ENCODE measurements at regions not wholly inside any gene's neighbourhood (a gene's known extent, or its start where the extent isn't known, plus 50 kb on each side); places are given as distances from the start of the nearest gene placed in this dataset.
"Not testable (repeated sequence)": the region's sequence is repeated elsewhere in the genome, so short reads cannot be mapped to it uniquely, and the experiment has no call there.

DNA sequence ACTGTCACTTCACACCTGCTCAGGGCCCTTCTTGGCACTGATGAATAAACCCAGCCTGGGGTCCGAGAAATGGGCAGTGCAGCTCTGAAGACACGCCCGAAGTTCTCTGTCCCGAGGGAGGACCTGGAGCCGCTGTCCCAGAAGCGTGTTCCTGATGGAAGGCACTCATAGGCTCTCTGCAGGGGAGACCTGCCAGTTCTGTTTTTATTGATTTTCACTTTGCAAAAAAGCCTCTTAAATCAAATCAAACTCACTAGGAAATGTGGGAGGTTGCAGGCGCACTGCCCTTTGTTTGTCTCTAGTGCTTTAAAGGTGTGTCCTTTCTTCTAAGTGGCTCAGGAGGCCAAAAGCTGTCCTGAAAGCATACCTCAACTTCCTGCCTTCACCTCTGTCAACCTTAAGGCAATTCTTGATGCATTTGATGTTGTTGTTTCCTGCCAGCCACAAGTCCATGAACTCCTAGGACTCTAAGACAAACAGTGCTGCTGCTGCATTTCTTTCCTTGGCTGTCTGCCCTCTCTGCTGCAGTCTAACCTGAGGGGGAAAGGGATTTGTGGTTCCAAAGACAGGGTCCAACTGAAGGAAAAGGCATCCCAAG is 663.2 kb downstream of the UQCRFS1 start:
- no peak for DNase-seq

DNA sequence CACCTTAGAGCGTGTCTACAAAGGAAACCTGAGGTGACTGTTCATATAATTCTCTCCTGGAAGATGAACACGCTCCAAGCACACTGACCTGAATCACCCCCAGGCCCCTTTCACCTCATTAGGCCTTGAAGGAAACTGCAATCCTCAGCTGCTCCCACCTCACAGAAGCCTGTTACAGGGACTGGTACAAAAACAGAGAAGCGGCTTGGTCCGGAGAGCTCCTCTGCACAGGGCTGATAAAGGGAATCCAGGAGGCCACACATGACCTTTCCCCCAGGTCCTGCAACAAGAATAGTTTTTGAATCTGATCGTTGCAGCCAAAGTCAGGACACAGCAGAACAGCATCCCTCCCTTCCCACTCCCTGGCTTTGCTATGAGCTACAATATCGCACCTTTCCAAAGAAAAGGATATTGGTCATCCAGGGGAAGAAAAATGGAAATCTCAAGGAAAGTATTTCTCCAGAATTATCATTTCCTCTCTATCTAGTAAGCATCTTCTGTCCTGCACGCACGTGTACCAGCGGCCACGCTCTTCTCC is 666.7 kb downstream of the UQCRFS1 start:
- no peak for DNase-seq

DNA sequence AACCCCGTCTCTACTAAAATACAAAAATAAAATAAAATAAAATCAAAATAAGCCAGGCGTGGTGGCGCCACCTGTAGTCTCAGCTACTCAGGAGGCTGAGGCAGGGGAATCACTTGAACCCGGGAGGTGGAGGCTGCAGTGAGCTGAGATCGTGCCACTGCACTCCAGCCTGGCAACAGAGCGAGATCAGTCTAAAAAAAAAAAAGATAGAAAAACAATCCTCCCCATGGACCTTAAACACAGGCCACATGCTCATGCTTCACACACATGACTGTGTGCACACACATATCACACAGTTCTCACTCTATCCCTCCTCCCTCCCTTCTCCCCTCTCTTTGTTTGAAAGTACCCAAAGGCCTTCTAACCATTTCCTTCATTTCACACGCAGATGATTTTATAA is 667.6 kb downstream of the UQCRFS1 start:
- DNase-seq = not testable (repeated sequence)

DNA sequence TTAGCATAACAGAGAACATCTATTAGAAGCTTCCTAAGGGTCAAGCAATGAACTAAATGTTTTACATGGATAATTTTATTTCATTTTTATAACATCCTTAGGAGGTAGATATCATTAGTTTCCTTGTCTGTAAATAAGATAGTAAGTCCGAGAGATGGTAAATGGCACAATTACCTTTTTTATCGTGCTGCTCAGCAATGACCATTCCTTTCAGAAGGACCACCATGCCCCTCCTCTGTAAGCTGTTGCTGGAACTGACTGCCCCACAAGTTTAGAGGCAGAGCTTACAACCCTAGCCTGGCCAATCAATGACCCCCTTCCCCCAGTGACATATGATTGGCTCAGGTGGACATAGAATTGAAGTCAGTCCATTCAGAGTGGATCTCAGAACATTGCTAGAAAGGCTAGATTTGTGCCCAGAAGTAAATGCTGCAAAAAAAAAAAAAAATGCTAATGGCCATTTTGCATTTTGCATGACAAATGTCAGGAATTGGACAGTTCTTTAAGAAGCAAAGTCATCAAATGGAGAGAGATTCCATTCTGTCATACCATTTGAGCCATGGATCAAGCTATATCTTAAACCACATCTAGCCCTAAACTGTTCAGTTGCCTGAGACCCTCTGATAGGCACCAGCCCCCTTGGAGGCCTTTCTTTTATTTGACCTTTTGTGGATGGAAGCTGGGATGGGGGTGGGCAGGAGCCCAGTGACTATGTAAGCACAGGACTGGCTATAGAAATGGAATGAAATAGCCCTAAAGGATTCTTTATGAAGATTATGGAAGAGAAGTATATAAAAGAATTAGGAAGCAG is 668.3 kb downstream of the UQCRFS1 start:
- DNase-seq = no peak

DNA sequence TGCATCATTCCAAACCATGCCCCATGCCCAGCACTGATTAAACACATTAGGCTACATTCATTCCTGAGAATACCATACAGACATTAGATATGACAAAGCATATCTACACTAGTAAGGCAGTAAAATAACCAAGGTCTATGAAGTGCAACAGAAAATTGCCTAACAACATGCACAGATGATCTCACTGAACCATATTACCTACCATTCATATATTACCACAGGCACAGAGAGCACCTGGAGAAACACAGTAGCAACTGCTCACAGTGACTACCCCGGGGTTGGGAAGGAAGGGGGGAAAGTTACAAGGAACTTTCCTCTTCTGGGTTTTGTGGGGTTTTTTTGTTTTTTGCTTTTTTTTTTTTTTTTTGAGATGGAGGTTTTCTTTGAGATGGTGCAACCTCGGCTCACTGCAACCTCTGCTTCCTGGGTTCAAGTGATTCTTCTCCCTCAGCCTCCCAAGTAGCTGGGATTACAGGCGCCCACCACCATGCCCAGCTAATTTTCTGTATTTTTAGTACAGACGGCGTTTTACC is 669.6 kb downstream of the UQCRFS1 start:
- DNase-seq = no peak

DNA sequence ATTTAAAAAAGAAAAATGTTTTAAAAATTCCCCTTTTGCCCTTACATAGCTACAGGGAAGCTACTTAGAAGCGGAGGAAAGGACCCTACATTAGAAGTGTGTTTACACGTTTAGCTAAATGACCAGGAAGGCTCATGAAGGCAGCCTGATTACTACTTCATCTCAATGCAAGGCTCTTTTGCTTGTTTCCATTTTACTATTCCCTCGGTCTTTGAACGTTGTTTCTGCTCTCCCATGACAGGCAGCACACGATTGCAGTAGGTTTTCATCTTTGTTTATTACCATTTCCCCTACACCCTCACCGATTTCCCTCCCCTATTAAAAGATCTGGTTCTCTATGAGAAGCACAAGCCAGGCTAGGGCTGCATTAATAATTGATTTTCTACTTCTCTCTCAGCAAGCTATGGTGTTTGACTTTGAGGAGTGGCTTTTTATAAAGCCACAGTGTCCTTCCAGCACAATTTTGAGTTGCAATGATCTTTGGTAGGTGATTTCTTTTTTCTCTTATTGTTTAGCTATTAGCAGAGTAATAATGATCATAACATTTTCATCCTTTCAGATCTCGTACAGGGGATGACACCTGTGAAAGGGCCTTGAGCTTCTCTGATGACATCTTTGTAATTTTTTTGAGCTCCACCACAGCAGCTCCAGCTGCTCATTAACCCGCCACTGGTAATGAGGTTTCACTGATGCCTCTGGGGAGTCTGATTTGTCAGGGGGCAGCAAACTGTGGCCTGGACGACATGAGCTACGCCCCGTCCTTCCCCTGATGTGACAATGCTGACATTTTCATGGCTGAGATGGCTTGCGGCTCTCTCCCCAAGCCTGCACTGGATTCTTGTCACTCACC is 670.3 kb downstream of the UQCRFS1 start:
- DNase-seq = no peak

DNA sequence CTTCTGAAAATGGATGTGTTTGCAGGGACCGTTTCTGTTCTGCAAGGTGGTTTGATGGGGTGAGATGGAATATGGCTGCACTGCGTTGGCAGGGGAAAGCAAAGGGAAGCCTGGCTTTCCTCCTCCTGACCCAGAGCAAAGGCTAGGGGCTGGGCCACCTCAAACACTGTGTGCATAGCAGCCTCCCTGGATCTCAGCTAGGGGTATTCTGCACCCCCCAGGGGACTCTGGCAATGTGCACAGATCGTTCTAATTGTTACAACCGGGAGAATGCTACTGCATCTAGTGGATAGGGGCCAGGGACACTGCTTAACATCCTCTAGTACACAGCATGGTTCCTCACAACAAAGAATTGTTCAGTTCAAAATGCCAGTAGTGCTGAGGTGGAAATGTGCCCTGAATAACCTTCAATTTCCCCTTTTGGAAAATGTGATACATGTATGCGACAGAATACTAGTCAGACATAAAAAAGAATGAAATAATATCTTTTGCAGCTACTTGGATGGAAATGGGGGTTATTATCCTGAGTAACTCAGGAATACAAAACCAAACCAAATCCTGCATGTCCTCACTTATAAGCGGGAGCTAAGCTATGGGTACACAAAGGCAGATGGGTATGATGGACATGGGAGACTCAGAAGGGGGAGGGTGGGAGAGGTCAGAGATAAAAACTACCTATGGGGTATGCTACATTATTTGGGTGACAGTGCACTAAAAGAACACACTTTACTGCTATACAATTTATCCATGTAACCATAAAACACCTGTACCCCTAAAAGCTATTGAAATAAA is 671.2 kb downstream of the UQCRFS1 start:
- no peak for DNase-seq

DNA sequence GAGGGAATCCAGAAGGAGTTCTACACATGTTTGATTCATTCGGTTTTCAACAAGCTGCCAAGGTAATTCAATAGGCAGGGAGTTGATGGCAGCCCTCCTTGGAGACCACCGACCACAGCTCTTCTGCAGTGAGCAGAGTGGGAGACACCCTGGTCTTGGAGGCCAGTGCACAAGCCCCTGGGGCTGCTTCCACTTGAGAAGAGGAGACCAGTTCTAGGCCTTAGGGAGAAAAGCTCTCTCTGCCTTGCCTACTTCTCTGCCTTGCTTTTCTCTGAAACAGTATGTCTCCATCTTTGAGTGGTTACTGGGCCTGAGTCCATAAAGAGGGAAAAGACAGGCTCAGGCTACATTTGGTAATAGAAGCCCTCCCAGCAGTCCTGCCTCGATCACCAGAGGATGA is 671.9 kb downstream of the UQCRFS1 start:
- no peak for DNase-seq

DNA sequence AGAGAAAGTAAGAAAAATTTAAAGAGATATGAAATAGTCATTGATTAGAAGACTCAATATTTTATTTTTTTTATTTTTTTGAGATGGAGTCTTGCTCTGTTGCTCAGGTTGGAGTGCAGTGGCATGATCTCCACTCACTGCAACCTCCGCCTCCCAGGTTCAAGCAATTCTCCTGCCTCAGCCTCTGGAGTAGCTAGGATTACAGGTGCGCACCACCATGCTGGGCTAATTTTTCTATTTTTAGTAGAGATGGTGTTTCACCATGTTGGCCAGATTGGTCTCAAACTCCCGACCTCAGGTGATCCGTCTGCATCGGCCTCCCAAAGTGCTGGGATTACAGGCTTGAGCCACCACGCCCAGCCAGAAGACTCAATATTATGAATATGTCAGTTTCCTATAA is 672.6 kb downstream of the UQCRFS1 start:
- DNase-seq = not testable (repeated sequence)

DNA sequence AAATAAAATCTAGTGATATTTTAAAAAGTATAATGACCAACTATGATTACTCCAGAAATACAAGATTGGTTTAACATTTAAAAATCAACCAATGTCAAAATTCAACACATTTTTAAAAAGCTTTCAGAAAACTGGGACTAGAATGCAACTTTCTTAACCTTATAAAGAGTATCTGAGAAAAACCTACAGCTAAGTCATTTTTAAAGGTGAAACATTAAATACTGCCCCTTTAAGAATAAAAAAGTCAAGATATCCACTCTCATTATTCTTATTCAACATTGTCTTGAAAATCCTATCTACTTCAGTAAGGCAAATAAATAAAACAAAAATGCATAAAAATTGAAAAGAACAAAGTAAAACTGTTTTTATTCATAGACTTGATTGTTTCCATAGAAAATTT is 673.2 kb downstream of the UQCRFS1 start:
- DNase-seq = no peak

DNA sequence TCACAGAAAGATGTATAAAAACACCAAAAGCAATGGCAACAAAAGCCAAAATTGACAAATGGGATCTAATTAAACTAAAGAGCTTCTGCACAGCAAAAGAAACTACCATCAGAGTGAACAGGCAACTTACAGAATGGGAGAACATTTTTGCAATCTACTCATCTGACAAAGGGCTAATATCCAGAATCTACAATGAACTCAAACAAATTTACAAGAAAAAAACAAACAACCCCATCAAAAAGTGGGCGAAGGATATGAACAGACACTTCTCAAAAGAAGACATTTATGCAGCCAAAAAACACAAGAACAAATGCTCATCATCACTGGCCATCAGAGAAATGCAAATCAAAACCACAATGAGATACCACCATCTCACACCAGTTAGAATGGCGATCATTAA is 674.4 kb downstream of the UQCRFS1 start:
- not testable (repeated sequence) for DNase-seq

DNA sequence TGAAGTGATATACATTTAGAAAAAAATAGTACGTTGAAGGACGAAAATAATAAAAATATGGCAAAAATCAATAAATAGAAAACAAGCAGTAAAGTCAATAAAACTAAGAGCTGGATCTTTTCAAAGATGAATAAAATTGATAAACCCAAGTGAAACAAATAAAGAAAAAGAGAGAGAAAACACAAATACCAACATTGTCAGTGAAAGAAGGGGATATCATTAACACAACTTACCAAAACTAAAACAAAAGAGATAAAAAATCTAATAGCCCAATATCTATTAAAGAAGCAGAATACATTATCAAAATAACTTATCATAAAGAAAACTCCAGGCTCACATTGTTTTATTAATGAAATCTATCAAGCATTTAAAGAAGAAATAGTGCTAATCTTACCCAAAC is 675.1 kb downstream of the UQCRFS1 start:
- DNase-seq = no peak

DNA sequence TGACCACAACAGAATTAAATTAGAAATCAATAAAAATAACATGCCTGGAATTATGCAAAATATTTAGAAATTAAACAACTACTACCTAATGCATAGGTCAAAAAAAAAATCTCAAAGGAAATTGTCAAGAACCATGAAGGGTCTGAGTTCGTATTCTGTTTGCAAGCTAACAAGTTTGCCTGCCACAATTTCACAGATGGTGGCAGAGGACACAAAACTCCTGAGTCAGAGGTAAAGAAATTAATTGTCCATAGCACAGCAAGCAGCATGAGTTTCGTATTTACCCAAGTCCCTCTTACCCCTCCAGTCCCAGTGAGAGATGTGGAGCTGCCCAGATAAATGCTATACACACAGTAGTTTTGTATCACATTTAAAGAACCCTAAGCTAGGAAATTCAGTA is 675.9 kb downstream of the UQCRFS1 start:
- no peak for DNase-seq

DNA sequence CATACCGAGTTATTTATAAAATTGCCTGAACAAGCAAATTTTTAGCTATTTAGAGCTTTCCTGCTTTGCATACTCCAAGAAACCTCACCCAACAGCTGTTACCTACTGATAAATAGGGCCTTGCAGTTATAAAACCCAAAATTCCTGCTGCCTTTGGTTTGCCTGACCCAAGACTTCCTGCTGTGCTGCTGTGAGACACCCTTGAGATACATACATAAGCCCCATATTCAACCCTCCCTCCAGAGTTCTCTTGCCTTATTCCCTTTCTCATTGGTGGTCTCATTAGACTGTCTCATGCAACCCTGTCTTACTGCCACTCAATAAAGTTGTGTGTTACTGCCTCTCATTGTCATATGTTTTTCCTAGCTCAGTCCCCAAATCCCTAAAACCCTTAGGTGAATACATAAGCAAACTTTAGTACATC is 677.6 kb downstream of the UQCRFS1 start:
- DNase-seq = no peak

DNA sequence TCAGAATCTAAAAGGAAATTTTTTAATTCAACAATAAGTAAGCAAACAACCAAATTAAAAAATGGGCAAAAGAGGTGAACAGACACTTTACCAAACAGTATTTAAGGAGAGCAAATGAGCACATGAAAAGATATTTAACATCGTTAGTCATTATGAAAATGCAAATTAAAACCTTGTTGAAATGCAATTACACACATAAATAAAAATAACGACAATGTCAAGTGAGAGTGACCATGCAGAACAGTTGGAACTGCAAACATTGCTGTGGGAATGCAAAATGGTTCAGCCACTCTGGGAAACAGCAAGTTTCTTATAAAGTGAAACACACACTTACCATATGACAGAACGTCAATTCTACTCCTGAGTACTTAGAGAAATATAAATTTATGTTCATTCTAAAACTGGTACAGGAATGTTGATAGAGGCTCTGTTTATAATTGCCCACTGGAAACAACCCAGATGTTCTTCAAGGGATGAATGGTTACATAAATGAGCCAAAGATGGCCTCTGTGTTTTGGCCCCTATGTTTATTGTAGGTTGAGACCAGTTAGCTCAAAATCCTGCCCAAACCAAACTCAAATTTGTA is 678.1 kb downstream of the UQCRFS1 start:
- no peak for DNase-seq

DNA sequence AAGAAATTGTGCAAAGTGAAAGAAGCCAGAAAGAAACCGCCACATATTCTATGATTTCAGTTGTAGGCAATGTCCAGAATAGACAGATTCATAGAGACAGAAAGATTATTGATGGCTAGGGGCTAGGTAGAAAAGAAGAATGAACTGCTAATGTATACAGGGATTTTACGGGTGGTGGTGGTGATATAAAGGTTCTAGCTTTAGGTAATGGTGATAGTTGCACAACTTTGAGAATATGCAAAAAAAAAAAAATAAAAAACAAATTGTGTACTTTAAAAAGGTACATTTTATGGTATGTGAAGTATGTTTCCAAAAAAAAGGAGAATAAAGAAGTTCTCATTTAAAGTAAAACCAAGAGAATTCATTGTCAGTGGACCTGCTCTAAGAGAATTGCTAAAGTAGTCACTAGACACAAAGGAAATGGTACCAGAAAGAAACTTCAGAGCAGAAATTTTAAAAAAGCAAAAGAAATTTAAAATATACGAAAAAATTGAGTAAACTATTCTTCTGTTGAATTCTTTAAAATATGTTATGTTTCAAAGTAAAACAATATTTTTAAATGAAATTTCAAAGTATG is 680.1 kb downstream of the UQCRFS1 start:
- DNase-seq = no peak

DNA sequence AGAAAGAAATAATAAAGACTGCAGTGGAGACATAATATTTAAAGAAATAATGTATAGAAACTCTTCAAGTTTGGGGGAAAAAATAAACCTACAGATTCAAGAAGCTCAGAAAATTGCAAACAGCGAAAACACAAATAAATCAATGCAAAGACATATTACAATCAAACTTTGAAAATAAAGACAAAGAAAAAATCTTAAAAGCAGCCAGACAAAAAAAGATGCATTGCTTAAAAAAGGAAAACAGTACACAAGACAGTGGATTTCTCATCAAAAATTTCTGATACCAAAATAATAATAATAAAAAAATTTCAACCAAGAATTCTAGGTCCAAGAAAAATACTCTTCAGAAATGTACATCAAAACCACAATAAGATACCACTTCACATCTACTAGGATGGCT is 681.0 kb downstream of the UQCRFS1 start:
- DNase-seq = no peak

DNA sequence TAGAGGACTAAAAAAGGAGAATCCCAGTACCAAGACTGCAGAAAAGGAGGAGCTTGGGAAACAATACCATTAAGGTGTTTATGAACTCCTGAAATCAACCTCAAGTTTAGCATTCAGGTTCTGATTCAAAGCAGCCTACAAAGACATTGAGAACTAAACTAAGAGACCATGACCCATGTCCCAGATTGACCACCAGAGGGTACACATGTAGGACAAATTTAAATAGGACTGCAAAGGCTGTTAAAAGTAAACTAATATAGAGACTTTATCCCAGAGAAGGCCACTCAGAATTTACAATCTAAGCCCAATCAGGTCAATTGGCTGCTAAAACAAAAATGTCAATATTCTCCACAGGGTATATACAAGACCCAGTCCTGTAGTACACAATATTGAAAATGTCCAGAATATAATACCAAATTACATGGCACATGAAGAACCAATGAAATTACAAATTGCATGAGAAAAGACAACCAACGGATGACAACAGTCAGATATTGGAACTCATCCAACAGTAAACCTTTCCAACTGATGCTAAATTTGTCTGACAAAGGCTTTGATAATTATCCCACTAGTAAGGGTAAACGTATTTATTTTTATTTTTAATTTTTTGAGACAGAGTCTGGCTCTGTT is 682.4 kb downstream of the UQCRFS1 start:
- no peak for DNase-seq

DNA sequence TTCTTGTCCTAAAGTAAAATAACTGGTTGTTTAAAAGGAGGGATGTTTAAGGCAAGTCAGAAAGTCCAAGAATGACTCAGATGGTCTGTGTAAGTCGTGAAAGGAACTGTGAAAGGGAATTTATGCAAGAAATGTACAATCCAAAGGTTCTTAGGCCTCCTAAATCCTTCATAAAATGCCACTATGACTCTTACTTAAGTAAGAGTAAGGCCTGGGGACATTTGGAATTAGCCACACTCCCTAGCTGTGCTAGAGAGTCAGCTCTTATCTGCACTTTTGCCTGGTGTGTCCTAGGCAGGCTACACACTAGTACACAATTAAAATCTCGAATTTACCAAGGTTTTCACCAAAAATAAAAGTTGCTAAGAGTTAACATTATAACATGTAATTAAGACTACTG is 686.9 kb downstream of the UQCRFS1 start:
- DNase-seq = no peak

DNA sequence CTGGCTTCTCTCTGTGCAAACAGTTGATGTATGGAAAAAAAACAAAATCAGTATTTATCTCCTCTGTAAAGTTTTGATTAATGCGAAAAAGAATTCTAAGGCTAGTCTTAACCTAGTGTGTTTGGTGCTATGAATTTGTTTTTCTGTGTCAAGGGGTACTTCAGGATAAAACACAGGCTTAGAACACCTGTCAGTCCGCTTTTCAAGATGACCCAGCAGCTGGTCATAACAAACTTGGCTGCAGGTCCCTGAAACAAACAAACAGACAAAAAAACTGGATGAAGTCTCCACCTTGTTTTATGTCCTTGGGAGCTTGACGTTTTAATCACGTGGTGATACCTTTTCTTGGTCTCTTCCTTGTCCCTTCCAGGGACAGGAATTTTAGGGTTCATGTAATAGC is 689.3 kb downstream of the UQCRFS1 start:
- DNase-seq = no peak

DNA sequence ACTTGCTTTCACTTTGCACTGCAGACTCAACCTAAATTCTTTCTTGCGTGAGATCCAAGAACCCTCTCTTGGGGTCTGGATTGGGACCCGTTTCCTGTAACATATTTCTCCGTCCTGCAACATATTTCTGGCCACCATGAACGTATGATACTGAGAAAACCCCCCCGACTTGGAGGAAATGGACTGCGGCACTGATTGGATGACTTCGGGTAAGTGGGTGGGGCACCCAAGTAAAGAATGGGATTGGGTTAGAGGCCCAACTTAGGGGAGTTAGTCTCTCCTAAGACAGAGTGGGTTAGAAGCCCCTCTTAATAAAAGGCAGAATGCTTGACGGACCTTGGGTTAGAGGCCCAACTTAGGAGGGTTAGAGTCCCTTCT is 690.4 kb downstream of the UQCRFS1 start:
- no peak for DNase-seq

Measured in T1000 (cell line).